H1 (cell line): ENCODE measurements at regions not wholly inside any gene's neighbourhood (a gene's known extent, or its start where the extent isn't known, plus 50 kb on each side); places are given as distances from the start of the nearest gene placed in this dataset.

ENCODE experiments used
- CEBPB ChIP-seq: IDR thresholded peaks from 2 replicates; pipeline ENCODE4 v1.6.1; 2012; ENCODE audit warnings: low read depth, low read length
- CHD1 ChIP-seq: IDR thresholded peaks from 2 replicates; pipeline ENCODE4 v1.6.1; 2012; ENCODE audit warnings: low read depth, low read length, improper control_type of control experiment
- HDAC2 ChIP-seq, 2 experiments: fragments of 300-600 bp in 1 of 2; sonication (generic) in 1 of 2; IDR thresholded peaks; 2 replicates each; pipeline ENCODE4 v1.6.1; 2011 to 2012; ENCODE audit warnings: low read depth in 2 of 2, low read length in 2 of 2, mild to moderate bottlenecking in 2 of 2, moderate library complexity in 2 of 2, borderline replicate concordance in 1 of 2, inconsistent platforms in 1 of 2
- KDM1A ChIP-seq: fragments of 200-600, 300-600 bp; sonication (generic); IDR thresholded peaks from 2 replicates; pipeline ENCODE4 v1.7.1; 2016; ENCODE audit warnings: mild to moderate bottlenecking, low read length, borderline replicate concordance
- NANOG ChIP-seq: IDR thresholded peaks from 2 replicates; pipeline ENCODE4 v1.6.1; 2011; ENCODE audit warnings: low read length, low read depth, mild to moderate bottlenecking, inconsistent platforms; ENCODE audit not compliant: insufficient read depth, poor library complexity, severe bottlenecking
- SAP30 ChIP-seq: fragments of 300-600 bp; sonication (generic); IDR thresholded peaks from 2 replicates; pipeline ENCODE4 v1.7.1; 2012; ENCODE audit warnings: low read length, moderate library complexity, mild to moderate bottlenecking, inconsistent platforms; ENCODE audit not compliant: insufficient read depth, insufficient replicate concordance
- TF ChIP-seq, protein P1 (sequence below): fragments of 300-600 bp; sonication (generic); IDR thresholded peaks from 2 replicates; pipeline ENCODE4 v1.7.1; 2012; ENCODE audit warnings: low read length, moderate library complexity, mild to moderate bottlenecking, inconsistent platforms; ENCODE audit not compliant: insufficient replicate concordance
- TF ChIP-seq, protein P2 (sequence below): IDR thresholded peaks from 2 replicates; pipeline ENCODE4 v1.6.1; 2012; ENCODE audit warnings: low read length, inconsistent platforms
- TF ChIP-seq, protein P3 (sequence below): IDR thresholded peaks from 2 replicates; pipeline ENCODE4 v1.6.1; 2011; ENCODE audit warnings: low read depth, mild to moderate bottlenecking, low read length; ENCODE audit not compliant: insufficient read depth

DNA sequence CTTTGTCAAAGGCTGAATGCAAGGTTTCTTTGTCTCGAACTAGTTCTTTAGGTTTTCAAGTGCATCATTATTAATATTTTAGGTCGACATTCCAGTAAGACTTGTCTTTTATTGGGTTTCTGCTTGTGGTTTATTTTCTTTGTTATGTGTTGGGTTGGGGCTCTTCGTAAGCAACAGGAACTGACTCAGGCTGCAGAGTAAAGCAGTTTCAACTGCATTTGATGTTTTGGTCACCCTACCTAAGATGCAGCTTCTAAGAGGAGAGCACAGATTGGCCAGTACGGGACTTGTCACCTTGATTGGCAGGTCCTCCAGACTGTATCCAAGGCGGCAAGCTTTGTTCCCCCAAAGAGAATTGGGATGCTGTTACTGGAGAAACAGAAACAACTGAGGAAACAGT lies 149.5 kb upstream of the SULF2 start (continued):
- TF ChIP-seq, protein P1, sequence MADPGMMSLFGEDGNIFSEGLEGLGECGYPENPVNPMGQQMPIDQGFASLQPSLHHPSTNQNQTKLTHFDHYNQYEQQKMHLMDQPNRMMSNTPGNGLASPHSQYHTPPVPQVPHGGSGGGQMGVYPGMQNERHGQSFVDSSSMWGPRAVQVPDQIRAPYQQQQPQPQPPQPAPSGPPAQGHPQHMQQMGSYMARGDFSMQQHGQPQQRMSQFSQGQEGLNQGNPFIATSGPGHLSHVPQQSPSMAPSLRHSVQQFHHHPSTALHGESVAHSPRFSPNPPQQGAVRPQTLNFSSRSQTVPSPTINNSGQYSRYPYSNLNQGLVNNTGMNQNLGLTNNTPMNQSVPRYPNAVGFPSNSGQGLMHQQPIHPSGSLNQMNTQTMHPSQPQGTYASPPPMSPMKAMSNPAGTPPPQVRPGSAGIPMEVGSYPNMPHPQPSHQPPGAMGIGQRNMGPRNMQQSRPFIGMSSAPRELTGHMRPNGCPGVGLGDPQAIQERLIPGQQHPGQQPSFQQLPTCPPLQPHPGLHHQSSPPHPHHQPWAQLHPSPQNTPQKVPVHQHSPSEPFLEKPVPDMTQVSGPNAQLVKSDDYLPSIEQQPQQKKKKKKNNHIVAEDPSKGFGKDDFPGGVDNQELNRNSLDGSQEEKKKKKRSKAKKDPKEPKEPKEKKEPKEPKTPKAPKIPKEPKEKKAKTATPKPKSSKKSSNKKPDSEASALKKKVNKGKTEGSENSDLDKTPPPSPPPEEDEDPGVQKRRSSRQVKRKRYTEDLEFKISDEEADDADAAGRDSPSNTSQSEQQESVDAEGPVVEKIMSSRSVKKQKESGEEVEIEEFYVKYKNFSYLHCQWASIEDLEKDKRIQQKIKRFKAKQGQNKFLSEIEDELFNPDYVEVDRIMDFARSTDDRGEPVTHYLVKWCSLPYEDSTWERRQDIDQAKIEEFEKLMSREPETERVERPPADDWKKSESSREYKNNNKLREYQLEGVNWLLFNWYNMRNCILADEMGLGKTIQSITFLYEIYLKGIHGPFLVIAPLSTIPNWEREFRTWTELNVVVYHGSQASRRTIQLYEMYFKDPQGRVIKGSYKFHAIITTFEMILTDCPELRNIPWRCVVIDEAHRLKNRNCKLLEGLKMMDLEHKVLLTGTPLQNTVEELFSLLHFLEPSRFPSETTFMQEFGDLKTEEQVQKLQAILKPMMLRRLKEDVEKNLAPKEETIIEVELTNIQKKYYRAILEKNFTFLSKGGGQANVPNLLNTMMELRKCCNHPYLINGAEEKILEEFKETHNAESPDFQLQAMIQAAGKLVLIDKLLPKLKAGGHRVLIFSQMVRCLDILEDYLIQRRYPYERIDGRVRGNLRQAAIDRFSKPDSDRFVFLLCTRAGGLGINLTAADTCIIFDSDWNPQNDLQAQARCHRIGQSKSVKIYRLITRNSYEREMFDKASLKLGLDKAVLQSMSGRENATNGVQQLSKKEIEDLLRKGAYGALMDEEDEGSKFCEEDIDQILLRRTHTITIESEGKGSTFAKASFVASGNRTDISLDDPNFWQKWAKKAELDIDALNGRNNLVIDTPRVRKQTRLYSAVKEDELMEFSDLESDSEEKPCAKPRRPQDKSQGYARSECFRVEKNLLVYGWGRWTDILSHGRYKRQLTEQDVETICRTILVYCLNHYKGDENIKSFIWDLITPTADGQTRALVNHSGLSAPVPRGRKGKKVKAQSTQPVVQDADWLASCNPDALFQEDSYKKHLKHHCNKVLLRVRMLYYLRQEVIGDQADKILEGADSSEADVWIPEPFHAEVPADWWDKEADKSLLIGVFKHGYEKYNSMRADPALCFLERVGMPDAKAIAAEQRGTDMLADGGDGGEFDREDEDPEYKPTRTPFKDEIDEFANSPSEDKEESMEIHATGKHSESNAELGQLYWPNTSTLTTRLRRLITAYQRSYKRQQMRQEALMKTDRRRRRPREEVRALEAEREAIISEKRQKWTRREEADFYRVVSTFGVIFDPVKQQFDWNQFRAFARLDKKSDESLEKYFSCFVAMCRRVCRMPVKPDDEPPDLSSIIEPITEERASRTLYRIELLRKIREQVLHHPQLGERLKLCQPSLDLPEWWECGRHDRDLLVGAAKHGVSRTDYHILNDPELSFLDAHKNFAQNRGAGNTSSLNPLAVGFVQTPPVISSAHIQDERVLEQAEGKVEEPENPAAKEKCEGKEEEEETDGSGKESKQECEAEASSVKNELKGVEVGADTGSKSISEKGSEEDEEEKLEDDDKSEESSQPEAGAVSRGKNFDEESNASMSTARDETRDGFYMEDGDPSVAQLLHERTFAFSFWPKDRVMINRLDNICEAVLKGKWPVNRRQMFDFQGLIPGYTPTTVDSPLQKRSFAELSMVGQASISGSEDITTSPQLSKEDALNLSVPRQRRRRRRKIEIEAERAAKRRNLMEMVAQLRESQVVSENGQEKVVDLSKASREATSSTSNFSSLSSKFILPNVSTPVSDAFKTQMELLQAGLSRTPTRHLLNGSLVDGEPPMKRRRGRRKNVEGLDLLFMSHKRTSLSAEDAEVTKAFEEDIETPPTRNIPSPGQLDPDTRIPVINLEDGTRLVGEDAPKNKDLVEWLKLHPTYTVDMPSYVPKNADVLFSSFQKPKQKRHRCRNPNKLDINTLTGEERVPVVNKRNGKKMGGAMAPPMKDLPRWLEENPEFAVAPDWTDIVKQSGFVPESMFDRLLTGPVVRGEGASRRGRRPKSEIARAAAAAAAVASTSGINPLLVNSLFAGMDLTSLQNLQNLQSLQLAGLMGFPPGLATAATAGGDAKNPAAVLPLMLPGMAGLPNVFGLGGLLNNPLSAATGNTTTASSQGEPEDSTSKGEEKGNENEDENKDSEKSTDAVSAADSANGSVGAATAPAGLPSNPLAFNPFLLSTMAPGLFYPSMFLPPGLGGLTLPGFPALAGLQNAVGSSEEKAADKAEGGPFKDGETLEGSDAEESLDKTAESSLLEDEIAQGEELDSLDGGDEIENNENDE = no peak
- TF ChIP-seq HDAC2 (IDR thresholded peaks at IDR 0.05; ENCODE audit: borderline replicate concordance in 1 of 2, low read depth in 2 of 2, low read length in 2 of 2) (no peak), SAP30 (no peak), KDM1A (no peak), CEBPB (no peak), NANOG (no peak), CHD1 (no peak)
- TF ChIP-seq, protein P2, sequence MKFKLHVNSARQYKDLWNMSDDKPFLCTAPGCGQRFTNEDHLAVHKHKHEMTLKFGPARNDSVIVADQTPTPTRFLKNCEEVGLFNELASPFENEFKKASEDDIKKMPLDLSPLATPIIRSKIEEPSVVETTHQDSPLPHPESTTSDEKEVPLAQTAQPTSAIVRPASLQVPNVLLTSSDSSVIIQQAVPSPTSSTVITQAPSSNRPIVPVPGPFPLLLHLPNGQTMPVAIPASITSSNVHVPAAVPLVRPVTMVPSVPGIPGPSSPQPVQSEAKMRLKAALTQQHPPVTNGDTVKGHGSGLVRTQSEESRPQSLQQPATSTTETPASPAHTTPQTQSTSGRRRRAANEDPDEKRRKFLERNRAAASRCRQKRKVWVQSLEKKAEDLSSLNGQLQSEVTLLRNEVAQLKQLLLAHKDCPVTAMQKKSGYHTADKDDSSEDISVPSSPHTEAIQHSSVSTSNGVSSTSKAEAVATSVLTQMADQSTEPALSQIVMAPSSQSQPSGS = no peak
- TF ChIP-seq, protein P3, sequence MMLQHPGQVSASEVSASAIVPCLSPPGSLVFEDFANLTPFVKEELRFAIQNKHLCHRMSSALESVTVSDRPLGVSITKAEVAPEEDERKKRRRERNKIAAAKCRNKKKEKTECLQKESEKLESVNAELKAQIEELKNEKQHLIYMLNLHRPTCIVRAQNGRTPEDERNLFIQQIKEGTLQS = no peak
- TF ChIP-seq, all 59 proteins: peak for 0
